IMR-90 (cell line): ENCODE measurements at regions not wholly inside any gene's neighbourhood (a gene's known extent, or its start where the extent isn't known, plus 50 kb on each side); places are given as distances from the start of the nearest gene placed in this dataset.
"Not testable (repeated sequence)": the region's sequence is repeated elsewhere in the genome, so short reads cannot be mapped to it uniquely, and the experiment has no call there.

Source experiments
- ATAC-seq: fragments of 200-7000 bp; cut with Tn5 transposase; 2 replicates; pipeline ENCODE4 v1.9.1; 2020; ENCODE audit warnings: low read depth, mild to moderate bottlenecking, moderate library complexity
- BruUV-seq: library from RNA; stranded (reverse); fragments of 400-500 nt; replicated peaks from 2 replicates; lab custom pipeline; 2021; lab: Mats Ljungman, UMichigan
- CTCF ChIA-PET: fragments of 300-600 bp; formaldehyde crosslinking; extraction: SDS; loops from one replicate; lab custom pipeline; 2021; ENCODE audit warnings: antibody characterized with exemption; lab: Yijun Ruan, JAX
- POLR2A ChIA-PET: fragments of 300-600 bp; sonication (Branson Sonifier 250); formaldehyde crosslinking; loops from one replicate; lab custom pipeline; 2022; ENCODE audit warnings: antibody characterized with exemption; ENCODE audit not compliant: unreplicated experiment; lab: Charles Lee
- DNase-seq: peaks from one replicate; pipeline ENCODE4 v3.0.0; 2013
- H2AFZ ChIP-seq: replicated peaks from 2 replicates; pipeline ENCODE3; 2013; ENCODE audit warnings: low read length, mild to moderate bottlenecking; ENCODE audit not compliant: poor library complexity
- H2AK5ac ChIP-seq: 2 replicates; pipeline ENCODE4 v1.6.1; 2013; ENCODE audit warnings: low read depth, low read length, inconsistent platforms
- H2AK9ac ChIP-seq: replicated peaks from 2 replicates; pipeline ENCODE3; 2013; ENCODE audit warnings: mild to moderate bottlenecking, low read depth, low read length, moderate library complexity; ENCODE audit not compliant: poor library complexity
- H2BK120ac ChIP-seq: 2 replicates; pipeline ENCODE4 v1.6.1; 2013; ENCODE audit warnings: low read depth, low read length, inconsistent platforms
- H2BK15ac ChIP-seq: 3 replicates; pipeline ENCODE4 v1.6.1; 2013; ENCODE audit warnings: low read depth, low read length, inconsistent platforms
- H2BK20ac ChIP-seq: 2 replicates; pipeline ENCODE4 v1.6.1; 2013; ENCODE audit warnings: low read depth, mild to moderate bottlenecking, inconsistent platforms, low read length, moderate library complexity
- H2BK5ac ChIP-seq: 2 replicates; pipeline ENCODE4 v1.6.1; 2013; ENCODE audit warnings: mild to moderate bottlenecking, low read depth, low read length, inconsistent platforms; ENCODE audit not compliant: poor library complexity, severe bottlenecking
- H3K14ac ChIP-seq: replicated peaks from 2 replicates; pipeline ENCODE4 v1.6.1; 2013; ENCODE audit warnings: low read depth, low read length, inconsistent platforms
- H3K18ac ChIP-seq: 2 replicates; pipeline ENCODE4 v1.6.1; 2013; ENCODE audit warnings: low read depth, low read length, control low read depth
- H3K23ac ChIP-seq: 2 replicates; pipeline ENCODE4 v1.6.1; 2013; ENCODE audit warnings: low read depth, low read length, inconsistent platforms
- H3K27ac ChIP-seq: 2 replicates; pipeline ENCODE4 v1.5.1; 2013; ENCODE audit warnings: mild to moderate bottlenecking, control low read depth, low read length; ENCODE audit not compliant: insufficient read depth
- H3K27me3 ChIP-seq: 2 replicates; pipeline ENCODE4 v1.6.1; 2013; ENCODE audit warnings: low read length; ENCODE audit not compliant: control insufficient read depth, insufficient read depth
- H3K36me3 ChIP-seq: 2 replicates; pipeline ENCODE4 v1.6.1; 2013; ENCODE audit warnings: low read length, mixed read lengths; ENCODE audit not compliant: control insufficient read depth, insufficient read depth
- H3K4ac ChIP-seq: 2 replicates; pipeline ENCODE4 v1.6.1; 2013; ENCODE audit warnings: low read depth, low read length, inconsistent platforms
- H3K4me1 ChIP-seq: 2 replicates; pipeline ENCODE4 v1.6.1; 2013; ENCODE audit warnings: low read length, mixed read lengths; ENCODE audit not compliant: control insufficient read depth, insufficient read depth
- H3K4me2 ChIP-seq: 2 replicates; pipeline ENCODE4 v1.6.1; 2013; ENCODE audit warnings: low read depth, mild to moderate bottlenecking, control low read depth, low read length, moderate library complexity
- H3K4me3 ChIP-seq: 2 replicates; pipeline ENCODE4 v1.5.1; 2013; ENCODE audit warnings: low read depth, mild to moderate bottlenecking, control low read depth, low read length, moderate library complexity; ENCODE audit not compliant: insufficient read depth
- H3K56ac ChIP-seq: 2 replicates; pipeline ENCODE4 v1.6.1; 2013; ENCODE audit warnings: low read length, inconsistent platforms; ENCODE audit not compliant: insufficient read depth; ENCODE audit errors: extremely low read depth
- H3K79me1 ChIP-seq, 2 experiments: 2 replicates each; pipeline ENCODE4 v1.6.1; 2013; ENCODE audit warnings: low read length in 2 of 2, inconsistent platforms in 1 of 2, low read depth in 1 of 2
- H3K9ac ChIP-seq: 2 replicates; pipeline ENCODE4 v1.6.1; 2013; ENCODE audit warnings: low read depth, low read length, control low read depth
- H3K9me1 ChIP-seq: 2 replicates; pipeline ENCODE4 v1.6.1; 2013; ENCODE audit warnings: low read length, inconsistent platforms; ENCODE audit not compliant: insufficient read depth
- H3K9me3 ChIP-seq: 2 replicates; pipeline ENCODE4 v1.6.1; 2013; ENCODE audit warnings: low read length; ENCODE audit not compliant: control insufficient read depth, insufficient read depth
- H4K20me1 ChIP-seq: 2 replicates; pipeline ENCODE4 v1.6.1; 2013; ENCODE audit warnings: low read length, inconsistent platforms; ENCODE audit not compliant: insufficient read depth
- H4K5ac ChIP-seq: 2 replicates; pipeline ENCODE4 v1.6.1; 2013; ENCODE audit warnings: mild to moderate bottlenecking, low read depth, low read length, control low read depth
- H4K8ac ChIP-seq, 2 experiments: 2 replicates each; pipeline ENCODE4 v1.6.1; 2013; ENCODE audit warnings: low read depth in 2 of 2, low read length in 2 of 2, control low read depth in 1 of 2, inconsistent platforms in 1 of 2
- H4K91ac ChIP-seq: 2 replicates; pipeline ENCODE4 v1.6.1; 2013; ENCODE audit warnings: low read depth, low read length, inconsistent platforms; ENCODE audit not compliant: insufficient read depth
- dilution Hi-C: fragments of 300-500 bp; cut with HindIII; formaldehyde crosslinking; loops from one replicate; pipeline ENCODE4 v1.14.3; 2018; ENCODE audit warnings: low sequenced_read_pairs; ENCODE audit not compliant: unreplicated experiment
- in situ Hi-C: fragments of 300-500 bp; cut with MboI; formaldehyde crosslinking; loops from 3 replicates; pipeline ENCODE4 v1.14.3; 2019; ENCODE audit warnings: low sequenced_read_pairs, inconsistent platforms, mixed read lengths
- intact Hi-C: fragments of 100-400 bp; cut with micrococcal nuclease; formaldehyde crosslinking; loops from 2 replicates; pipeline ENCODE4 v1.10.0; 2022

DNA sequence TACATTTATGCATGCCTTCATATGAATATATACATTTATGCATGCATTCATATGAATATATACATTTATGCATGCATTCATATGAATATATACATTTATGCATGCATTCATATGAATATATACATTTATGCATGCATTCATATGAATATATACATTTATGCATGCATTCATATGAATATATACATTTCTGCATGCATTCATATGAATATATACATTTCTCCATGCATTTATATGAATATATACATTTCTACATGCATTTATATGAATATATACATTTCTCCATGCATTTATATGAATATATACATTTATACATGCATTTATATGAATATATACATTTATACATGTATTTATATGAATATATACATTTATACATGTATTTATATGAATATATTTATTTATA is 70.7 kb upstream of the DPP10 start:
- H3K27ac ChIP-seq, H4K20me1 ChIP-seq, H2BK15ac ChIP-seq, H4K8ac ChIP-seq, H3K23ac ChIP-seq, POLR2A ChIA-PET, H3K56ac ChIP-seq, H2AK9ac ChIP-seq, H4K5ac ChIP-seq, H3K4me1 ChIP-seq, dilution Hi-C loops, H2BK20ac ChIP-seq, H3K36me3 ChIP-seq, H2BK120ac ChIP-seq, CTCF ChIA-PET, H3K4ac ChIP-seq, H3K27me3 ChIP-seq, ATAC-seq, H3K9me3 ChIP-seq, DNase-seq, in situ Hi-C loops, intact Hi-C loops, H2AFZ ChIP-seq, H3K4me2 ChIP-seq, H3K9me1 ChIP-seq, H3K9ac ChIP-seq, H2BK5ac ChIP-seq, BruUV-seq, H4K91ac ChIP-seq, H2AK5ac ChIP-seq, H3K14ac ChIP-seq, H3K79me1 ChIP-seq, H3K4me3 ChIP-seq, H3K18ac ChIP-seq: not testable (repeated sequence)
